GM12878 (cell line): ENCODE measurements at regions not wholly inside any gene's neighbourhood (a gene's known extent, or its start where the extent isn't known, plus 50 kb on each side); places are given as distances from the start of the nearest gene placed in this dataset.
A peak's percentile ranks its signal among the peaks of the same experiment; 100 is the strongest.

Source experiments
- ATAC-seq: fragments of 200-7000 bp; cut with Tn5 transposase; 3 replicates; pipeline ENCODE4 v1.9.1; 2020; ENCODE audit warnings: mild to moderate bottlenecking, moderate library complexity
- BruUV-seq: library from RNA; stranded (reverse); fragments of 400-500 nt; replicated peaks from 2 replicates; lab custom pipeline; 2021; lab: Mats Ljungman, UMichigan
- CTCF ChIA-PET: fragments of 300-600 bp; sonication (Branson Sonifier 250); formaldehyde crosslinking; extraction: SDS; loops from one replicate; lab custom pipeline; 2021; ENCODE audit warnings: inconsistent platforms; lab: Yijun Ruan, JAX
- POLR2A ChIA-PET: fragments of 350-600 bp; formaldehyde crosslinking; extraction: SDS; loops from one replicate; lab custom pipeline; 2021; ENCODE audit warnings: inconsistent platforms; lab: Charles Lee
- RAD21 ChIA-PET: fragments of 300-600 bp; sonication (Branson Sonifier 250); formaldehyde crosslinking; loops from one replicate; lab custom pipeline; 2023; ENCODE audit warnings: antibody characterized with exemption; ENCODE audit not compliant: unreplicated experiment; lab: Charles Lee
- SMC1A ChIA-PET: fragments of 300-600 bp; sonication (Branson Sonifier 250); formaldehyde crosslinking; loops from one replicate; lab custom pipeline; 2023; ENCODE audit not compliant: unreplicated experiment, uncharacterized antibody; lab: Charles Lee
- DNase-seq: peaks from one replicate; pipeline ENCODE4 v3.0.0-alpha.2; 2011; ENCODE audit warnings: low read depth, low spot score
- FAIRE-seq: peaks from 3 replicates; lab custom pipeline; 2011; peaks lifted over from hg19 to GRCh38; lab: Jason Lieb, UNC
- H2AFZ ChIP-seq: 2 replicates; pipeline ENCODE4 v1.6.0; 2011; ENCODE audit warnings: low read depth, low read length, control low read depth; ENCODE audit not compliant: control insufficient read depth
- H3K27ac ChIP-seq: 2 replicates; pipeline ENCODE4 v1.5.1; 2011; ENCODE audit warnings: control low read depth; ENCODE audit not compliant: control insufficient read depth, insufficient read depth
- H3K27me3 ChIP-seq, 2 experiments: replicated peaks in 1 of 2; 2 replicates each; pipeline versions ENCODE4 v1.6.0 to v1.6.1; 2011; ENCODE audit warnings: low read length in 1 of 2; ENCODE audit not compliant: control insufficient read depth in 2 of 2, insufficient read depth in 2 of 2
- H3K36me3 ChIP-seq, 2 experiments: 2 replicates each; pipeline ENCODE4 v1.5.1; 2011; ENCODE audit warnings: low read length in 1 of 2; ENCODE audit not compliant: control insufficient read depth in 2 of 2, insufficient read depth in 2 of 2
- H3K4me1 ChIP-seq: 2 replicates; pipeline ENCODE4 v1.6.1; 2011; ENCODE audit warnings: mild to moderate bottlenecking, low read length, moderate library complexity, mixed read lengths; ENCODE audit not compliant: control insufficient read depth, insufficient read depth
- H3K4me2 ChIP-seq: 2 replicates; pipeline ENCODE4 v1.6.0; 2011; ENCODE audit warnings: control low read depth; ENCODE audit not compliant: control insufficient read depth, insufficient read depth
- H3K4me3 ChIP-seq: fragments of 200-600 bp; sonication (generic); 2 replicates; pipeline ENCODE4 v1.5.1; 2016
- H3K79me2 ChIP-seq: 2 replicates; pipeline ENCODE4 v1.6.0; 2011; ENCODE audit warnings: low read length; ENCODE audit not compliant: control insufficient read depth, insufficient read depth
- H3K9ac ChIP-seq: 2 replicates; pipeline ENCODE4 v1.8.0; 2011; ENCODE audit warnings: low read length, control low read depth, mixed read lengths; ENCODE audit not compliant: control insufficient read depth, insufficient read depth
- H3K9me3 ChIP-seq: replicated peaks from 3 replicates; pipeline ENCODE4 v1.5.1; 2011; ENCODE audit warnings: mild to moderate bottlenecking, low read length; ENCODE audit not compliant: control insufficient read depth, insufficient read depth
- H4K20me1 ChIP-seq: 2 replicates; pipeline ENCODE4 v1.6.0; 2011; ENCODE audit not compliant: control insufficient read depth, insufficient read depth
- CHD2 ChIP-seq: IDR thresholded peaks from 2 replicates; pipeline ENCODE4 v1.6.1; 2011; ENCODE audit warnings: low read depth, low read length, improper control_type of control experiment, borderline replicate concordance
- RAD21 ChIP-seq: IDR thresholded peaks from 2 replicates; pipeline ENCODE4 v1.6.1; 2011; ENCODE audit warnings: mild to moderate bottlenecking, low read depth, low read length, moderate library complexity; ENCODE audit not compliant: insufficient read depth
- TAF1 ChIP-seq: IDR thresholded peaks from 2 replicates; pipeline ENCODE4 v1.6.1; 2011; ENCODE audit warnings: mild to moderate bottlenecking, low read depth, low read length, borderline replicate concordance
- WGBS: methylation state at CpG from one replicate; pipeline ENCODE4 v1.1.6; 2016; ENCODE audit warnings: low lambda C conversion rate; ENCODE audit not compliant: insufficient replicate concordance, insufficient coverage; ENCODE audit errors: missing lambda C conversion rate; 5-methylcytosine and 5-hydroxymethylcytosine counted together
- in situ Hi-C: fragments of 300-500 bp; cut with MboI; formaldehyde crosslinking; loops from 9 replicates; pipeline ENCODE4 v1.14.3; 2018; ENCODE audit warnings: mixed read lengths
- intact Hi-C: fragments of 100-400 bp; cut with micrococcal nuclease; formaldehyde crosslinking; loops from one replicate; pipeline ENCODE4 v1.14.2; 2022; ENCODE audit not compliant: unreplicated experiment
- TF ChIP-seq, protein P1 (sequence below): fragments of 450-650 bp; IDR thresholded peaks from 2 replicates; pipeline ENCODE4 v1.6.1; 2017; ENCODE audit warnings: mild to moderate bottlenecking, low read depth, inconsistent platforms; ENCODE audit not compliant: poor library complexity, severe bottlenecking
- TF ChIP-seq, protein P2 (sequence below), 3 experiments: IDR thresholded peaks in 2 of 3; conservative IDR thresholded peaks in 1 of 3; 2 replicates each; pipeline ENCODE4 v1.5.1; 2011; ENCODE audit warnings: low read depth in 3 of 3, low read length in 3 of 3, mild to moderate bottlenecking in 3 of 3, control low read depth in 2 of 3, moderate library complexity in 2 of 3, inconsistent platforms in 1 of 3, mixed read lengths in 1 of 3; ENCODE audit not compliant: control insufficient read depth in 2 of 3, insufficient read depth in 1 of 3; ENCODE audit errors: extremely low read depth in 1 of 3

DNA sequence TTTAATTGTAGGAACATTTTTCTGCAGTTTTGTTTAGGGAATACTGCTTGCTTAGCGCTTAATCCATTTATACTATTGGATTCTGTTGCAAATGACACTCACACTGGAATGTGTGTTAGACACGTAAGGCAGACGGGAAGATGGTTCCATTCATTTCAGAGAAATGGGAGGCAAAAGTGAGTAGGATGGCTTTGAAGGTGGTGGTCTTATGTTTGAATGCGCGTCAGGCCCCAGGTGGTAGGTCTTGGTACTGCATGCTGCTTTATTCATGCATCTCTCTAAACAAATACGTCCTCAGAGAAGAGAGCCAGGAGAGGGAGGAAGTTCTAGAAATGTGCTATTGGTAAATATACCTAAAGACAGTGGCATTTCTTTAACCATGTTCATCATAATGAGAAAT lies 997.6 kb upstream of the RBFOX1 start:
- intact Hi-C loops: no loop called here
- no peak overlapping the region for H3K27ac ChIP-seq
- CTCF ChIA-PET: no interaction called here
- no peak for DNase-seq
- no peak overlapping the region for H3K9ac ChIP-seq
- no peaks in the 10 kb centered on the region for H3K79me2 ChIP-seq
- no peak overlapping the region for H2AFZ ChIP-seq
- no peak overlapping the region for H3K4me2 ChIP-seq
- 64% methylated on average over 6 of the region's 6 CpGs for WGBS
- FAIRE-seq: no peak
- H3K4me3 ChIP-seq: no peak overlapping the region
- in situ Hi-C loops: no loop called here
- POLR2A ChIA-PET: no interaction called here
- H3K36me3 ChIP-seq: no peaks in the 10 kb centered on the region
- SMC1A ChIA-PET: no interaction called here
- H3K27me3 ChIP-seq: no peaks in the 10 kb centered on the region
- H3K9me3 ChIP-seq: no peaks in the 10 kb centered on the region
- ATAC-seq: no peak
- TF ChIP-seq CHD2 (no peak), RAD21 (no peak), TAF1 (no peak)
- TF ChIP-seq, protein P1, sequence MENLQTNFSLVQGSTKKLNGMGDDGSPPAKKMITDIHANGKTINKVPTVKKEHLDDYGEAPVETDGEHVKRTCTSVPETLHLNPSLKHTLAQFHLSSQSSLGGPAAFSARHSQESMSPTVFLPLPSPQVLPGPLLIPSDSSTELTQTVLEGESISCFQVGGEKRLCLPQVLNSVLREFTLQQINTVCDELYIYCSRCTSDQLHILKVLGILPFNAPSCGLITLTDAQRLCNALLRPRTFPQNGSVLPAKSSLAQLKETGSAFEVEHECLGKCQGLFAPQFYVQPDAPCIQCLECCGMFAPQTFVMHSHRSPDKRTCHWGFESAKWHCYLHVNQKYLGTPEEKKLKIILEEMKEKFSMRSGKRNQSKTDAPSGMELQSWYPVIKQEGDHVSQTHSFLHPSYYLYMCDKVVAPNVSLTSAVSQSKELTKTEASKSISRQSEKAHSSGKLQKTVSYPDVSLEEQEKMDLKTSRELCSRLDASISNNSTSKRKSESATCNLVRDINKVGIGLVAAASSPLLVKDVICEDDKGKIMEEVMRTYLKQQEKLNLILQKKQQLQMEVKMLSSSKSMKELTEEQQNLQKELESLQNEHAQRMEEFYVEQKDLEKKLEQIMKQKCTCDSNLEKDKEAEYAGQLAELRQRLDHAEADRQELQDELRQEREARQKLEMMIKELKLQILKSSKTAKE: no peak
- TF ChIP-seq, protein P2, sequence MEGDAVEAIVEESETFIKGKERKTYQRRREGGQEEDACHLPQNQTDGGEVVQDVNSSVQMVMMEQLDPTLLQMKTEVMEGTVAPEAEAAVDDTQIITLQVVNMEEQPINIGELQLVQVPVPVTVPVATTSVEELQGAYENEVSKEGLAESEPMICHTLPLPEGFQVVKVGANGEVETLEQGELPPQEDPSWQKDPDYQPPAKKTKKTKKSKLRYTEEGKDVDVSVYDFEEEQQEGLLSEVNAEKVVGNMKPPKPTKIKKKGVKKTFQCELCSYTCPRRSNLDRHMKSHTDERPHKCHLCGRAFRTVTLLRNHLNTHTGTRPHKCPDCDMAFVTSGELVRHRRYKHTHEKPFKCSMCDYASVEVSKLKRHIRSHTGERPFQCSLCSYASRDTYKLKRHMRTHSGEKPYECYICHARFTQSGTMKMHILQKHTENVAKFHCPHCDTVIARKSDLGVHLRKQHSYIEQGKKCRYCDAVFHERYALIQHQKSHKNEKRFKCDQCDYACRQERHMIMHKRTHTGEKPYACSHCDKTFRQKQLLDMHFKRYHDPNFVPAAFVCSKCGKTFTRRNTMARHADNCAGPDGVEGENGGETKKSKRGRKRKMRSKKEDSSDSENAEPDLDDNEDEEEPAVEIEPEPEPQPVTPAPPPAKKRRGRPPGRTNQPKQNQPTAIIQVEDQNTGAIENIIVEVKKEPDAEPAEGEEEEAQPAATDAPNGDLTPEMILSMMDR (IDR thresholded peaks at IDR 0.05 in 2 of 3, conservative IDR thresholded peaks at IDR 0.05 in 1 of 3; ENCODE audit: control insufficient read depth in 2 of 3, extremely low read depth in 1 of 3, insufficient read depth in 1 of 3, low read depth in 3 of 3, low read length in 3 of 3): peak in 2 of 3 experiments; percentile 34 to 50; a peak in 3 of 6 replicates
- TF ChIP-seq, all 136 proteins: peak for 1
- Histone ChIP-seq H4K20me1 (no peaks in the 10 kb centered on the region), H3K4me1 (no peaks in the 10 kb centered on the region)
- no TSS peak for BruUV-seq
- RAD21 ChIA-PET: no interaction called here
